Erythroblast (primary cell): ENCODE measurements at regions not wholly inside any gene's neighbourhood (a gene's known extent, or its start where the extent isn't known, plus 50 kb on each side); places are given as distances from the start of the nearest gene placed in this dataset.
"Not testable (repeated sequence)": the region's sequence is repeated elsewhere in the genome, so short reads cannot be mapped to it uniquely, and the experiment has no call there.

Experiments used
- GATA1 ChIP-seq: IDR thresholded peaks from 2 replicates; pipeline ENCODE4 v1.6.1; 2011; ENCODE audit warnings: low read depth, mild to moderate bottlenecking, control low read depth, low read length, moderate library complexity
- POLR2A ChIP-seq: IDR thresholded peaks from 2 replicates; pipeline ENCODE4 v1.6.1; 2011; ENCODE audit warnings: mild to moderate bottlenecking, low read length

DNA sequence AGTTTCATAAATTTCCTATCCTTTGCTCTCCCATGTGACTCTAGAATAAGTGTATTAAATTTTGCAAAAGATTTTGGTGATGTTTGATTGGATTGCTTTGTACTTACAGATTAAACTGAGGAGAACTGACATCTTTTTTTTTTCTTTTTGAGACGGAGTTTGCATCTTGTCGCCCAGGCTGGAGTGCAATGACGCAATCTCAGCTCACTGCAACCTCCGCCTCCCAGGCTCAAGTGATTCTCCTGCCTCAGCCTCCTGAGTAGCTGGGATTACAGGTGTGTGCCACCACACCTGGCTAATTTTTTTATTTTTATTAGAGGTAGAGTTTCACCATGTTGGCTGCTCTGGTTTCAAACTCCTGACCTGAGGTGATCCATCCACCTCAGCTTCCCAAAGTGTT is 121.4 kb upstream of the LARP1 start:
- TF ChIP-seq POLR2A, GATA1: not testable (repeated sequence)
